ENCODE measurements at regions not wholly inside any gene's neighbourhood (a gene's known extent, or its start where the extent isn't known, plus 50 kb on each side); places are given as distances from the start of the nearest gene placed in this dataset.

DNA sequence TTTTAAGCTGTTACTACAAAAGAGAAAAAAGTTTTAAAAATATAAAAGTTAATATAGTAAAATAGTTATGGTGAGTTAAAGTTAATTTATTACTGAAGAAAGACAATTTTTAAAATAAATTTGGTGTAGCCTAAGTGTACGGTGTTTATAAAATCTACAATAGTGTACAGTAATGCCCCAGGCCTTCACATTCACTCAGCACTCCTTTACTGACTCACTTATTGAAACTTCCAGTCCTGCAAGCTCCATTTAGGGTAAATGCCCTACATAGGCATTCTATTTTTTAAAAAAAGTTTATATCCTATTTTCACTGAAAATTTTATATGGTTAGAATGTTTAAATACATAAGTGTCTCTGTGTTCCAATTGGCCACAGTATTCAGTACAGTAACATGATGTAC, 769.5 kb upstream of the NOVA1 start:
- FAIRE-seq (no peak), DNase-seq (ENCODE audit: low read depth) (no peak)
- Histone ChIP-seq H3K4me1 (ENCODE audit: insufficient read depth, low read length) (no peaks in the 10 kb centered on the region), H3K27ac (ENCODE audit: low read depth, low read length) (no peak overlapping the region), H3K4me2 (ENCODE audit: low read length) (no peak overlapping the region), H4K20me1 (ENCODE audit: insufficient read depth, low read length) (no peaks in the 10 kb centered on the region), H2AFZ (ENCODE audit: low read depth, low read length) (no peak overlapping the region), H3K79me2 (ENCODE audit: insufficient read depth, low read length) (no peaks in the 10 kb centered on the region), H3K36me3 (ENCODE audit: insufficient read depth, low read length) (no peaks in the 10 kb centered on the region), H3K9ac (ENCODE audit: low read length) (no peak overlapping the region), H3K4me3 (ENCODE audit: insufficient read depth, low read depth, low read length) (no peak overlapping the region), H3K9me3 (ENCODE audit: insufficient read depth, low read depth, low read length) (peaks cover 2% of the 10 kb centered on the region), H3K27me3 (ENCODE audit: insufficient read depth, low read length) (no peaks in the 10 kb centered on the region)
- H3K9me3 Mint-ChIP-seq (ENCODE audit: unreplicated experiment) = no peaks in the 10 kb centered on the region
- no peak overlapping the region for H3K27ac Mint-ChIP-seq (ENCODE audit: unreplicated experiment)
- no peaks in the 10 kb centered on the region for H3K36me3 Mint-ChIP-seq (ENCODE audit: low read depth, unreplicated experiment)
- H3K27me3 Mint-ChIP-seq (ENCODE audit: low read depth, unreplicated experiment) = no peaks in the 10 kb centered on the region
- H3K4me1 Mint-ChIP-seq (ENCODE audit: low read depth, unreplicated experiment) = no peaks in the 10 kb centered on the region
- TF ChIP-seq, protein P1, sequence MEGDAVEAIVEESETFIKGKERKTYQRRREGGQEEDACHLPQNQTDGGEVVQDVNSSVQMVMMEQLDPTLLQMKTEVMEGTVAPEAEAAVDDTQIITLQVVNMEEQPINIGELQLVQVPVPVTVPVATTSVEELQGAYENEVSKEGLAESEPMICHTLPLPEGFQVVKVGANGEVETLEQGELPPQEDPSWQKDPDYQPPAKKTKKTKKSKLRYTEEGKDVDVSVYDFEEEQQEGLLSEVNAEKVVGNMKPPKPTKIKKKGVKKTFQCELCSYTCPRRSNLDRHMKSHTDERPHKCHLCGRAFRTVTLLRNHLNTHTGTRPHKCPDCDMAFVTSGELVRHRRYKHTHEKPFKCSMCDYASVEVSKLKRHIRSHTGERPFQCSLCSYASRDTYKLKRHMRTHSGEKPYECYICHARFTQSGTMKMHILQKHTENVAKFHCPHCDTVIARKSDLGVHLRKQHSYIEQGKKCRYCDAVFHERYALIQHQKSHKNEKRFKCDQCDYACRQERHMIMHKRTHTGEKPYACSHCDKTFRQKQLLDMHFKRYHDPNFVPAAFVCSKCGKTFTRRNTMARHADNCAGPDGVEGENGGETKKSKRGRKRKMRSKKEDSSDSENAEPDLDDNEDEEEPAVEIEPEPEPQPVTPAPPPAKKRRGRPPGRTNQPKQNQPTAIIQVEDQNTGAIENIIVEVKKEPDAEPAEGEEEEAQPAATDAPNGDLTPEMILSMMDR (IDR thresholded peaks at IDR 0.05; ENCODE audit: insufficient read depth, low read depth, low read length) = no peak
- TF ChIP-seq EZH2 (IDR thresholded peaks at IDR 0.05; ENCODE audit: insufficient read depth, low read length) = no peak
- no peak overlapping the region for H3K4me3 Mint-ChIP-seq (ENCODE audit: unreplicated experiment)

DNA sequence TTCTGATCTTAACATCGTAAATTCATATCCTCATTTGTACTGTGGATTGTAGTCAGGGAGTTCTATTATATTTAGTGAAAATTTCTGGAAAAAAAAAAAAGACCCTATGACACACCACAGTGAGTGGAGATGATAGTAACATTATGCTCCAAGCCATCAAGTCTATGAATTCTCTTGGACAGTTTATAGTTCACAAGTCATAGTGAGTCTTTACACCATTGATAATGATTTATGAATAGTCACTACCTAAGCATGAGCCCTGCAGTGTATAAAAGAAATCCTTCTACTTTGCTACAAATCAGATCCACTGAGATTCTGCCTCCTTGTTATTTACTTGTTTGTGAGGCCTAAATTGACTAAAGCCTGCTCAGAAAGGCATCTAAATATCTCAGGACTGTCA, 772.2 kb upstream of the NOVA1 start:
- H3K27ac ChIP-seq (ENCODE audit: low read depth, low read length) = no peak overlapping the region
- DNase-seq (ENCODE audit: low read depth) (no peak), FAIRE-seq (no peak)
- Mint-ChIP-seq H3K4me1 (ENCODE audit: low read depth, unreplicated experiment) (no peaks in the 10 kb centered on the region), H3K9me3 (ENCODE audit: unreplicated experiment) (no peaks in the 10 kb centered on the region), H3K36me3 (ENCODE audit: low read depth, unreplicated experiment) (no peaks in the 10 kb centered on the region), H3K27me3 (ENCODE audit: low read depth, unreplicated experiment) (no peaks in the 10 kb centered on the region), H3K4me3 (ENCODE audit: unreplicated experiment) (no peak overlapping the region), H3K27ac (ENCODE audit: unreplicated experiment) (no peak overlapping the region)
- H4K20me1 ChIP-seq (ENCODE audit: insufficient read depth, low read length) = no peaks in the 10 kb centered on the region
- H2AFZ ChIP-seq (ENCODE audit: low read depth, low read length) = no peak overlapping the region
- no peaks in the 10 kb centered on the region for H3K4me1 ChIP-seq (ENCODE audit: insufficient read depth, low read length)
- H3K27me3 ChIP-seq (ENCODE audit: insufficient read depth, low read length) = no peaks in the 10 kb centered on the region
- H3K79me2 ChIP-seq (ENCODE audit: insufficient read depth, low read length) = no peaks in the 10 kb centered on the region
- no peak overlapping the region for H3K4me2 ChIP-seq (ENCODE audit: low read length)
- H3K4me3 ChIP-seq (ENCODE audit: insufficient read depth, low read depth, low read length) = no peak overlapping the region
- H3K9ac ChIP-seq (ENCODE audit: low read length) = no peak overlapping the region
- no peak for TF ChIP-seq EZH2 (IDR thresholded peaks at IDR 0.05; ENCODE audit: insufficient read depth, low read length)
- TF ChIP-seq, protein P1 (IDR thresholded peaks at IDR 0.05; ENCODE audit: insufficient read depth, low read depth, low read length) = no peak
- H3K9me3 ChIP-seq (ENCODE audit: insufficient read depth, low read depth, low read length) = peaks cover 2% of the 10 kb centered on the region
- H3K36me3 ChIP-seq (ENCODE audit: insufficient read depth, low read length) = no peaks in the 10 kb centered on the region

DNA sequence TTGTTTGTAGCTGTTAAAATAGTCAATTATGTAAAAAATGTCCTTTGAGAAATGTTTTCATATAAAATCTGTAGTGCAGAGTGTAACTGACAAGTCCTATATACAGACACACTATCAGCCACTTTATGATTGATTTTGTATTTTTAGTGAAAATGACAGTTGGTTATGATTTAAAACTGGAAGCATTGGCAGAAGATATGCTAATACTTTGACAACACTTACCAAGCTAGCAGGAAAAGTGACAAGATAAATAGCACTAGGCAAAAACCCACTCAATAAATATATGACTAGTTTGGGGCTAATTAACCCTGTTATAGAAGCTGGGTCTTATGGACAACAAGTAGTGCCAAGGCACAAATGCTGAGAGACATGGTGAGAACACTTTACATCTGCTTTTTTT, 772.9 kb upstream of the NOVA1 start:
- Histone ChIP-seq H3K4me1 (ENCODE audit: insufficient read depth, low read length) (no peaks in the 10 kb centered on the region), H3K27me3 (ENCODE audit: insufficient read depth, low read length) (no peaks in the 10 kb centered on the region), H3K9me3 (ENCODE audit: insufficient read depth, low read depth, low read length) (peaks cover 2% of the 10 kb centered on the region), H4K20me1 (ENCODE audit: insufficient read depth, low read length) (no peaks in the 10 kb centered on the region), H3K4me2 (ENCODE audit: low read length) (no peak overlapping the region), H3K4me3 (ENCODE audit: insufficient read depth, low read depth, low read length) (no peak overlapping the region), H3K79me2 (ENCODE audit: insufficient read depth, low read length) (no peaks in the 10 kb centered on the region), H3K27ac (ENCODE audit: low read depth, low read length) (no peak overlapping the region), H3K36me3 (ENCODE audit: insufficient read depth, low read length) (no peaks in the 10 kb centered on the region), H3K9ac (ENCODE audit: low read length) (no peak overlapping the region), H2AFZ (ENCODE audit: low read depth, low read length) (no peak overlapping the region)
- no peak overlapping the region for H3K27ac Mint-ChIP-seq (ENCODE audit: unreplicated experiment)
- H3K36me3 Mint-ChIP-seq (ENCODE audit: low read depth, unreplicated experiment) = no peaks in the 10 kb centered on the region
- FAIRE-seq (no peak), DNase-seq (ENCODE audit: low read depth) (no peak)
- no peak overlapping the region for H3K4me3 Mint-ChIP-seq (ENCODE audit: unreplicated experiment)
- H3K9me3 Mint-ChIP-seq (ENCODE audit: unreplicated experiment) = no peaks in the 10 kb centered on the region
- no peaks in the 10 kb centered on the region for H3K4me1 Mint-ChIP-seq (ENCODE audit: low read depth, unreplicated experiment)
- H3K27me3 Mint-ChIP-seq (ENCODE audit: low read depth, unreplicated experiment) = no peaks in the 10 kb centered on the region
- no peak for TF ChIP-seq EZH2 (IDR thresholded peaks at IDR 0.05; ENCODE audit: insufficient read depth, low read length)
- TF ChIP-seq, protein P1 (IDR thresholded peaks at IDR 0.05; ENCODE audit: insufficient read depth, low read depth, low read length) = no peak
